Activated CD8-positive, alpha-beta memory T cell treated with anti-CD3 and anti-CD28 coated beads, Interleukin-2, amount 50 U/mL, for 48 hours (primary cell): ENCODE measurements at regions not wholly inside any gene's neighbourhood (a gene's known extent, or its start where the extent isn't known, plus 50 kb on each side); places are given as distances from the start of the nearest gene placed in this dataset.

Experiments used
- DNase-seq: peaks from one replicate; pipeline ENCODE4 v3.0.0-alpha.2; 2020

- DNase-seq = no peak
These were observed 58.7 kb upstream of the CELF4 start for GRCh38 chr18:37624318-37624717.

GRCh38 chr18:37619964-37620363, 54.4 kb upstream of the CELF4 start:
- no peak for DNase-seq

- DNase-seq = no peak
These were observed 52.0 kb upstream of the CELF4 start for GRCh38 chr18:37617623-37618022.
